HS-27A (cell line): ENCODE measurements at regions not wholly inside any gene's neighbourhood (a gene's known extent, or its start where the extent isn't known, plus 50 kb on each side); places are given as distances from the start of the nearest gene placed in this dataset.

ENCODE experiments used
- DNase-seq: peaks from one replicate; pipeline ENCODE4 v3.0.0-alpha.2; 2012; ENCODE audit warnings: low read depth, missing footprints

DNA sequence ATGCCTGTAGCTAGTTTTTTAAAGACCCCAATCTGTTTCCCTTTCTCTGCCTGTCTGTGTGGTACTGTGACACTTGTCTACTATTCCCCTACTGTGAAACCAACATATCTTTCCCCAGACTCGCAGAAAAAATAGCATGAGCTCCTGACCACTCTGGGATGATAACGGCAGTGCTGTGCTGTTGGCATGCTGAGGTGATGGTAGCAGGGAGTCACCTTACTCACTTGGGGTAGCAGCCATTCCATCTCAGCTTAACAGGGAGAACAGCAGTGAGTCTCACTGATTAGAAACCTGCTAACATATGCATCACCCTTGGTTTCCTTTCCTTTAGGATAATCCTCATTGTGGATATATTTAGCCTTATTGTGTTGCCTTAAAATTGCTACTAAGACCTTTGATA is 469.6 kb upstream of the FZD8 start:
- DNase-seq, result no peak

DNA sequence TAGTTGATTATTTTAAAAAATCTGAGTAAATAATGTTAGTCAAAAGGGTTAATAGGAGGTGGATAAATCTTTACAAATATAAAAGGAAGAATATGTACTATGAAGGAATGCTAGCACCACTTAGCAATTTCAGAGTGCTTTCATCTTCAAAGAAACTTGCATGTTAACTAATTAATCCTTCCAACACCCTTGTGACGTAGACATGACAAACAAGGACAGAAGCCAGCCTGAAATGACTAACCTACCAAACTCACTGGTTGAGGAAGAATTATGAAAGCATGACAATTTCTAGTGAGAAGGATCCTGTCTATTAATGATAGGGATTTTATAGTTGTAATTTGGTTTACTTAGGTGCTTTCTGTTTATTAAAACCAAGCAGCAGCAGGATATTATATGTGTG is 468.0 kb upstream of the FZD8 start:
- DNase-seq, result no peak

DNA sequence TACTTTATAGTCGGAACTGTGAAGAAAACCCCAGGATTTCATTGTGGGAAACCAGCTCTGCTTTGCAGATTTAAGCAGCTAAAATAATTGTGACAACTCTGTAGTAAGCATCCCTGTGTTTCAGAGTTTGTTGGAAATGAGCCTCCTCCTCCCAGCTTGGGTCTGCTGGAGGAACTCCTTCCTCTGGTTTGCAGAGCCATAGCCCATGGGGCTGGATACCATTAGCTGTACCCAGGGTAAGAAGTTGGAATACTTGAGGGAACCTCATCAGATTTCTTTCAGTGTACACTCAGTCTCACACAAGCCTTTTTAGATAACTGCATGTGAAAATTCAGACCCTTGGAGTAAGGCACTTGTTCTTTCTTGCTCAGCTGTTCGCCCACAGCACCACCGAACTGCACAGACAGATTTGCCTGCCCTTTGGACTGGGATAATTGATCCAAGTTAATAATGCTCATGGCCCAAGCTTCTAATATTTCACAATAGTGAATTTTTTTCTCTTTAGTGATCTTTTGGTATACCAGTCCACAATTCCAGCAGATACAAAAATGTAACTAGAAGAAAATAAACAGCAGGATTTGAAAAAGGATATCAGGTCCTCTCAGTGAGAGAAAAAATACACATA is 467.4 kb upstream of the FZD8 start:
- no peak for DNase-seq

DNA sequence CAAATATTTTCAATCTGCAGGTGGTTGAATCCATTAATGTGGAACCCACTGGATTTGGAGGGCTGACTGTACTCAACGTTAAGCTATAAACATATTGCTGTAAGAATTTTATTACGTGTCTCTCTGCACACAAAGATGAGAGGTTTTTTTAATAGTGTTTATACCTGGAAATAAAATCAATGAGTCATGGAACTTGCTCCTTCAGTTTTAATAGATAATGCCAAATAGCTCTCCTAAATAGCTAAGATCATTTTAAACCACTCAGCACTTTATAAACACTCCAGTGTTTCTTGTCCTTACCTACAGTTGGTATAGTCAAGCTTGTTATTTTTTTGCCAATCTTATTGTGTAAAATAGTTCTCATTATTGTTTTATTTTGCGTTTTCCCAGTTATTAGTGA is 455.6 kb upstream of the FZD8 start:
- DNase-seq, result no peak

DNA sequence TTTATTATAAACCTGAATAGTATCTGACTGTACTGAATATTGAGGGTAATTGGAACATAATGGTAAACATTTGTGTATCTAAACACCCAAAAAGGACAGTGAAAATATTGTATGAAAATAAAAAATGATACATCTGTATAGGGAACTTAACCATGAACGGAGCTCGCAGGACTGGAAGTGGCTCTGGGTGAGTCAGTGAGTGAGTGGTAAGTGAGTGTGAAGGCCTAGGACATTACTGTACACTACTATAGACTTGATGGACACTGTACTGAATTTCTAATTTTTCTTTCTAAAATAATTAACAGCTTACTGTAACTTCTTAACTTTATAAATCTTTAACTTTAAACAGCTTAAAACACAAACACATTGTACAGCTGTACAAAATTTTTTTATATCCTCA is 454.5 kb upstream of the FZD8 start:
- no peak for DNase-seq

DNA sequence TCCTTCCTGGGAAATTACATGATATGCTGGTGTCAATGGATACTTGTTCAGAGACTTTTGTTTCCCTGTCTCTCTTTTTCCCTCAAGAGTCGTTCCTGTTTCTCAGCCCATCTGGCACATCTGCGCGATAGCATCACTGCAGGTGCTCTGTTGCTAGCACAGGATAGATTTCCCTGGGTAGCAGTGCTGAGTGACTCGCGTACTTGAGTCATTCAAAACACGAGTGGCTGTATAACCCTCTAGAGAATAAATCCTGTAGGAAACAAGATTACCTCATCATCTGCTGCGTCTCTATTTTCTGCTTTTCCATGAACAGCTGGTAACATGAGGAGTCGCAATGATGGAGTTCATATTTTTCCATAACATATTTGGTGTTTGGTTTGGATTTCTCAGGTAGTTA is 452.0 kb upstream of the FZD8 start:
- no peak for DNase-seq

DNA sequence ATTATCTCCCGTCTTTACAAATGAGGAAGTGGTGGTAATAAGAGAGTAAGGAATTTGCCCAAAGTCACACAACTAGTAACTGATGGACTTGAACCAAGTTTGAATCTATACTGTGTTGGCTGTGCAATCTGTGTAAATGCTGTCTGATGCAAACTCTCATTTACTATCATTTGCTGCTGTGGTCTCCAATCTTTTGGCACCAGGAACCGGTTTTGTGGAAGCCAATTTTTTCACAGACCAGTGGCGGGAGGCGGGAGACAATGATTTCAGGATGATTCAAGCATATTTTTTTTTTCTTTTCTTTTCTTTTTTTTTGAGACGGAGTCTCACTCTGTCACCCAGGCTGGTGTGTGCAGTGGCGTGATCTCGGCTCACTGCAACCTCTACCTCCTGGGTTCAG is 450.0 kb upstream of the FZD8 start:
- no peak for DNase-seq

DNA sequence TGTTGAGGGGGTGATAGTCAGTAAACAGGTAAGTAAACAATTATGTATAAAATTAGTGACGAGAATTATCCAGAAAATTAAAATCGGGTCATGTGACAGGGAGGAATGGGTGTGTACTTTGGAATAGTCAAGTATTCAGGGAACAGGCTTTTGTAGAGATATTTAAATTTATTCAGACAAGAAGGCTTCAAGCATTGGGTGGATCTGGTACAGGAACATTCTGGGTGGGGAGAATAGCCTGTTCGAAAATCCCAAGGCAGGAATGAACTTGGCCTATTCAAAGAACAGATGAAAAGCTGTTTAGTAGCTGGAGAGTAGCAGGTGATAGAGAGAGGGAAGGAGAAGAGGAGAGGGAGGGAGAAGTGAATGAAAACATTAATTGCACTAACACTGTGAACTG is 448.9 kb upstream of the FZD8 start:
- no peak for DNase-seq

DNA sequence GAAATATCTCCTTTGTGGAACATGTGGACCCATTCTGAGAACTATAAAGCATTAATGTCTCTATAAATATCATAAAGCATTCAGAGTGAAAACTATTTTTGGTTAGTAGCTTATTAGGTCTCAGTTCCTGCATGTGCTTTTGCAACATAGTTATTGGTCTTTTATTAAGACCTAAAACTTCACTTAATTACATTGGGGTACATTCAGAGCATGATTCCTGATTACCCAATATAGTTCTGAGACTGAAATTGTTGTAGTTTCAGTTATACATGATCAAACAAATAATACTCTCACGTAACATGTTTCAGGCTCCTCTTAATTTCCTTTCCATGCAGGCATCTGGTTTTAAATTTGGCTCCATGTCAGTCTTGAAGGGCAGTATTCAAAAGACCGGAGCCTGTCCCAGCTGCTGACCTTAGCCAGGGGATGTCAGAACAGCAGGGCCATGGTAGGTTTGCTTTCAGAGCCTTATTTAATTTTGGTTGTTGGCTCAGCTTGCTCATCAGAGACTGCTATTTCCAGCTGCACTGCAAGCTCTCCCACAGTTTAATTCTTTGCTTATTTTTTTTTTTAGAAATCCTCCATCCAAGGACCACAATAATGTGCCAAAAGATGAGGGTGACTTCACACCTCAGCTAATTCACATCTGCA is 447.8 kb upstream of the FZD8 start:
- DNase-seq, result no peak

DNA sequence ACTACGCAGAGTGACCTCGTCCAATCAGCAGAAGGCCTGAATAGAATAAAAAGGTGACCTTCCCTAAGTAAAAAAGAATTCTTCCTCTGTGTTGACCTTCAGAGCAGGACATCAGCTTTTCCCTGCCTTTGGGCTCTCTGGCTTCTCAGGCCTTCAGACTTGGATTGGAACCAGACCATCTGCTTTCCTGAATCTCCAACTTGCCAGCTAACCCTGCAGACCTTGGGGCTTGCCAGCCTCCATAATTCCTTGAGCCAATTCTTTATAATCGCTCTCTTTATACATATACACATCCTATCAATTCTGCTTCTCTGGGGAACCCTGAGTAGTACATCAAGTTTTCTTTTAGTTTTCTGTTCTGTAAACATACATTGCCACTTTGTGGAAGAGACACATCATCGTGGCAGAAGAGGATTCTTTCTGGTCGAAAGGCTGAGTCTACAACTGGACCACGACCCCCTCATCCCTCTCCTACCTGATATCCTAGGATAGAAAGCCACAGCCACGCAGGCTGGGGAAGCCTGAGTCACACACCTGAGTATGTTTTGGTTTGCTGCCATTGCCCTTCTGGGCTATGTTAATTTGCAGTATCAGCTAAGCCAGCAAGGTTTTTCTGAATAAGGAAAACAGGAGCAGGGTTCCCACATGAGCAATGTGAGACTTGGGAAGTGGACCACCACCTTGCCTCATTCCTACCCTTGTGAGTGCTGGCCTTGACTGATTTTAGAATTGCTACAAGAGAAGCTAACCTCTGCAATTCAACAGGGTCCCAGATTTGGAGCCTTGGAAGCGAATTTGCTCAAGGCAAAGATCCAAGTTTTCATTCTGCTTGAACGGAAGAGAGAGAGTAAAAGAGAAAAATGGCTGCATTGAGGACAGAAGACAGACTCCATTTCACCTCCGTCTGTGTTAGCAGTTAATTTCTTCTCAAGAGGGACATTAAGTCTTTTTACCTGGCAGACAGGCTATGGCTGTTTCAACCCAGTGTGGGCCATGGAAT is 445.2 kb upstream of the FZD8 start:
- no peak for DNase-seq

DNA sequence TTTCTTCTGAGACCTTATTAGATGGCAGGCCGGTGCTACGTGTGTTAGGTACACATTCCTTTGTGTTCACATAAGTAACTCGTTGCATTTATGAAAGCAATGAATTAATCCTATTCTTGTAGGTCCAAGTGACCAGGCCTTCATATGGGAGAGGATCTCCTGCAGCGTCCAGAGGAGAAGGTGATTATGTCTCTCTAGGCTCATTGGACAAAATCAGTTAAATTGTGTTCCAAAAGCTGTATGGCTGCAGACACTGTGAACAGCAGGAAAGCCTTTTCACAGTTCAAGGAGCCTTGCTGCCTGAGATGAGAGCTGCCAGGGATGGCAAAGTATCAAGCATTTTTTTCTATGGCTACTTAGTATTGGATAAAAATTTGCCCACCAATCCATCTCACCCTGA is 433.1 kb upstream of the FZD8 start:
- DNase-seq, result no peak

DNA sequence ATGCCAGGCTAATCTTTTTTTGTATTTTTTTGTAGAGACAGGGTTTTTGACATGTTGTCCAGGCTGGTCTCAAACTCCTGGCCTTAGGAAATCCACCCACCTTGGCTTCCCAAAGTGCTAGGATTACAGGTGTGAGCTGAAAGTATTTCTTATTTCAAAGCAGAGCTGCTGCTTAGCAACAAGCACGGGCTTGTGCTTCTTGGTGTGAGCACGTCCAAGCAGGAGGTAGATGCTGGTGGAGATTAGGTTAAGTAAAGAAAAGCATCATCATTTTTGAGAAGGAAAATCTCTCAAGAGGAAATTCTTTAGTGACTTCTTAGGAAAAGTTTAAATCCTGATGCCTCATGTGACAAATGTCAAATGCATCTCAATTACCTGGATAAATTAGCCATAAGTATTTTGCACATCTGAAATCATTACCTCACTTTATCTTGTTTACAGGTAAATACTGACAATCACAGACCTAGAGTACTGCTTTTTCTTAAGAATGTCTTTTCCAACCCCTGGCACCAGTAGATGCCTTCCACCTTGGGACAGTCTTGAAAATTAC is 431.8 kb upstream of the FZD8 start:
- no peak for DNase-seq

DNA sequence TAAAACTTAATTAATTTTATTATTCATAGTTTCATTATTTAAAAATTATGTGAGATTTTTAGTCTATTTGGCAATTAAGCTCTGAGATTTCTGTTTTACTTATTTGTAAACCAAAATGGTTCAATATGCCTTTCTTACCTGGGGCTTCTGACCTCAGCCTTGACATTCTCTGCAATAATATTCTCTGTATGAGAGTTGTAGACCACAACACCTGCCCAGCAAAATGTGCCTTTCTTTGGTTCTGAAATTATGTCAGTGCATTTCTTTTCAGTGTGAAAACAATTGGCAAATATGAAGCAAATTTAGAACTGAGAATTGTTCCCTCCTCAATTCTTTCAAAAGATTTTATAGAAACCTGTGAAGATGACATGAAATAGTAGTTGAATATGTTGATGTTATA is 426.4 kb upstream of the FZD8 start:
- no peak for DNase-seq

DNA sequence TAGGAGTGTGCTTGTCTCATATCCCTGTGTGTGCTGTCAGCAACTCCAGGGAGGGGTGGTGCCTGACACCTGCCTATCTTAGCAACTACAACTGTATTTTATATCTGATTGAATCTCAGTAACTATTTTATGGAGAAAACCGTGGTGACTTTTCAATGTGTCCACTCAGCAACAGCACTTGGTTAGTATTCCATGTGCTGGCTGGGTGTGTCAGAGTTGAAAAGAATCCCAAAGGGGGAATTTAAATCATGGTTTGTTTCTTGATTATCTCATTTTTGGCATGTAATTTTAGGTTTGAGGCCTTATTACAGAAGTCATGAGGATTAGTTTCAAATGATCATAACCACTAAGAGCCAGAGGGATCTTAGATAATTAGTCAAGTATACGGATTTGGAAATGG is 425.7 kb upstream of the FZD8 start:
- DNase-seq, result no peak

DNA sequence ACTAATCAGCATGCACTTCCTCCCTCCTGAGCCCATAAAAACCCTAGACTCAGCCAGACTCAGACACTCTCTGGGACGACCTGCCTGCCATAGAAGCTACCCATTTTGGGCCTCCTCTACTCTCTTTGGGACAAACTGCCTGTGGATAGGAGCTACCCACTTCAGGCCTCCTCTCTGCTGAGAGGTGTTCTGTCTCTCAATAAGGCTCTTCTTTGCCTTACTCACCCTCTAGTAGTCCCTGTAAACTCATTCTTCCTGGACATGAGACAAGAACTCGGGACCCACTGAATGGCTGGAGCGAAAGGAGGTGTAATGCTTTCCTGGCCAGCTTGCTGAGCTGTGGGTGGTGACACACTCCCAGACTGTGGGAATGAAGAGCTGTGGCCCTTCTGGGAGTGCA is 424.8 kb upstream of the FZD8 start:
- DNase-seq, result no peak

DNA sequence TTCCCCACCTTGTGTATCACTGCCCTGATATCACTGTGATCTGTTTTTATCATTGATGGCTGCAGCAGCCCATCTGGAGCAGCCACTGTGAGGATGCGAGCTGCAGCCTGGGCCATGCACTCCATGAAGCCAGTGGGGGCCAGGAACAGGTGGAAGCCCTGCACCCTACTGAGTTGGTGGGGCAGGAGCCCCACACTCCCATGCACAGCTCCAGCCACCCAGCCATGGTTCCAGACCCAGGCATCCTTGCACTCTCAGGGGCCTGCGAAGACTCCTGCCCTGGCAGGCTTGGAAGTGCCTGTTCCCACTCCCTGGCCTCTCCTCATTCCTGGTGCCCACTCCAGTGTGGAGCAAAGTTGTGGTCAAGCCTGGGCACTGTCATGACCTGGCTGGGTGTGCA is 424.0 kb upstream of the FZD8 start:
- DNase-seq, result no peak

DNA sequence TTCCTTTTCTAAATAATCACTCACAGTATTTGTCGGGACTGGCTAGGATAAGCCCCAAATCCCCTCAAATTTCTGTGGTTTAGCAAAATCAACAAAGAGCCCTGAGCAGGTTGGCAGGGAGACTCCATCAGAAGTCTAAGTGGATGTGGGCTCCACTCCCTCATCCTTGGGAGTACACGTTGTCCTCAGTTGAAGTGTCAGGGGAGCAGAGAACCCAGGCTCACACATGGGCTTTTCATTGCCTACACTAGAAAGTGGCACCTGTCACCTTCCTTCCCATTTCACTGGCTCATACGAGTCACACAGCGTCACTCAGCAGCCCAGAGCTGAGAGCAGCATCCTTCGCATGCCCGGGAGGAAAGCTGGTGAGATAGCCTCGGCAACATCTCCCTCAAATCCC is 421.3 kb upstream of the FZD8 start:
- DNase-seq, result no peak

DNA sequence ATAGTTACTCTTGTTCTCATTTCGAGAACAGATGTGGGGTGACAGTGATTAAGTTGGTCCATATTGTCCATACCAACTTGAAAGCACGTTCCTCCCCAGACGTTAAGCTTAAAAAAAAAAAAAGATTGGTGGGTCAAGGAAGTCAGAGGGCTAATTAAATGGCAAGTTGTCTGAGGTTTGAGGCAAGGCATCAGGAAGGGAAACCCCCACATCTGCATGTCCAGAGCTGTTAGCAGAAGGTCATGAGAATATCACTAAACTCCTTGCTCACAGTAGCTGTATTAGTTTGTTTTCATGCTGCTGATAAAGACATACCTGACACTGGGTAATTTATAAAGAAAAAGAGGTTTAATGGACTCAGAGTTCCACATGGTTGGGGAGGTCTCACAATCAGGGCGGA is 415.6 kb upstream of the FZD8 start:
- DNase-seq, result no peak

DNA sequence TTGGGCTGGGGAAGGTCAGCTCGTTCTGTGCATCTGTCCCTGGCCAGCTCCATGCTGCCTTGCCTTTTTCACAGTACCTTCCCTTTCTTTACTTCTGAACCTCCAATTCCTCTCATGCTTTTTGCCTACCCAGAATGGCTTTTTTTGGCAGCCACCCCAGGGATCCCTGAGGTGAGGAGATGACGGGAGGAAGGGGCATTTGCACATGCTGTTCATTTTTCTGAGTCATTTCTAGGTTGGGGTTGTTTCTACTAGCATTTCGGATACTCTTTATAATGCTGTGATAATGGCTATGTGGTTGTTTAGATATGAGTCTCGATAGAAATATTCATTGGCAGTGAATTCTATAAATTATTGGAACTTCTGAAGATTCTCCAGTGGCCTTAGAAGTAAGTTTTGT is 415.1 kb upstream of the FZD8 start:
- no peak for DNase-seq

DNA sequence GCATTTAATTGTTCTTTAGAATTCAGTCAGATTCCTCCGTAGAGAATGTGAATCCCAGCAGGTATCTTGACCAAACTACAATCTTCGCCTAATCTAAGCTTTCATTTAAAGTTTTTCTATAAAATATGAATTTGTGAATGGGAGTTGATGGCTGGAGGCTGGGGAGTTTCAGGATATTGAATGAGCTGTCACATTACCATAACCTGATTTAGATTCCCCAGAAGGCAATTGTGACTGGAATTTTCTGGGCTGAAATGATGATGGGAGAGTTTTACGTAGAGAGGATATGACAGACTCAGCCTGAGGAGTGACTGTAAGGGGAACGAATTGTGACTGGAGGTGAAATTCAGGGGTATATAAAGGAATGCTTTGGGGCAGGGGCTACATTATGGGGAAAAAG is 411.7 kb upstream of the FZD8 start:
- DNase-seq, result no peak

DNA sequence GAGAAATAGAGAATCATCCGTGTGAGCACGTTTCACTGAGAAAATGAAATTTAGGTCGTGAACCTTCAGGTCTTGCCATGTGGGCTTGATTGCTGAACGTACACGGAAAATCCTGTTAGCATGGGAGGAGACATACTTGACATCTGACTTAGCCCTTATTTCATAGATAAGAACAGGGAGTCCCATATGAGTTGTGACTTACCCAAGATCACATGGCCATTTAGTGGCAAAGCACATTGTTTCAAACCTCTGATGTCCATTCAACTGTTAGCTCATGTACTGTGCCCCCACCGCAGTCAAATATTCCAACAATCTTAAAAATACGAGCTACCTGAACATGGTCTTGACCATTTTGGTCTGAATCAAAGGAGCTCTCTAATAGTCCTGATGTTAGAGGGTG is 411.2 kb upstream of the FZD8 start:
- DNase-seq, result no peak

DNA sequence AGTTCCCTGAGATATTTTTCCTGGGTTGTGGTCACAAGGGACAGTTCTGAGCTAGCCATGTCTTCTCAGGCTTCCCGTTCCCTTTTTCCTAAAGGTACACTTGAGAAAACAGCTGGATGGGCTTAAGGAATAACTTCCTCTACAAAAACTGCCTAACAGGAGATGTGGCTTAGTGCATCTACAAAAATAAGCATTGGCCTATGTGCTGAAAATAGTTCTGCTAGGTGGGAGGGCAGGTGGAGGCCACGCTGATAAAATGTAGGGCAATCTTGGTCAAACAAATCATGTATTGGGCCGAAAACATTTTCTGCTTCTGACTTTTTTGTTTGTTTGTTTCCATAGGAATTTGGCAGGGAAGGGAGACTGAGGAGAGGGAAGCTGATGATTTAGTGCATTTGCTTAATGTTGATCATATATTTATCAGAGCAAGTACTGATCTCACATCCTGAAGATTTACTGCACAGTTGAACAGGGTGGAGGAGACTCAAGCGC is 409.4 kb upstream of the FZD8 start:
- DNase-seq, result no peak
